Trophoblast cell (in vitro differentiated cells and primary cell): ENCODE measurements at regions not wholly inside any gene's neighbourhood (a gene's known extent, or its start where the extent isn't known, plus 50 kb on each side); places are given as distances from the start of the nearest gene placed in this dataset.
A peak's percentile ranks its signal among the peaks of the same experiment; 100 is the strongest.

Experiments
- DNase-seq, 2 donors: peaks; one replicate each; pipeline ENCODE4 v3.0.0-alpha.2; 2016
- H2AFZ ChIP-seq: 2 replicates; pipeline ENCODE4 v1.6.1; 2013; ENCODE audit warnings: low read length, moderate library complexity, mild to moderate bottlenecking; ENCODE audit not compliant: insufficient read depth, poor library complexity
- H2AK5ac ChIP-seq: 2 replicates; pipeline ENCODE4 v1.6.1; 2013; ENCODE audit warnings: mild to moderate bottlenecking, low read length
- H2BK120ac ChIP-seq: 2 replicates; pipeline ENCODE4 v1.6.1; 2013; ENCODE audit warnings: low read length, mild to moderate bottlenecking, moderate library complexity; ENCODE audit not compliant: insufficient read depth, poor library complexity
- H2BK12ac ChIP-seq: 2 replicates; pipeline ENCODE4 v1.6.1; 2013; ENCODE audit warnings: mild to moderate bottlenecking, low read length, moderate library complexity
- H2BK5ac ChIP-seq: 2 replicates; pipeline ENCODE4 v1.6.1; 2013; ENCODE audit warnings: low read length, low read depth, moderate library complexity, mild to moderate bottlenecking; ENCODE audit not compliant: poor library complexity
- H3K14ac ChIP-seq: 2 replicates; pipeline ENCODE4 v1.6.1; 2013; ENCODE audit warnings: mild to moderate bottlenecking, low read length
- H3K18ac ChIP-seq: 2 replicates; pipeline ENCODE4 v1.6.1; 2013; ENCODE audit warnings: mild to moderate bottlenecking, low read length
- H3K23ac ChIP-seq: 2 replicates; pipeline ENCODE4 v1.6.1; 2013; ENCODE audit warnings: low read length
- H3K27ac ChIP-seq: 2 replicates; pipeline ENCODE4 v1.5.1; 2013; ENCODE audit warnings: low read depth, mild to moderate bottlenecking, inconsistent platforms, low read length, moderate library complexity
- H3K27me3 ChIP-seq: 2 replicates; pipeline ENCODE4 v1.6.1; 2013; ENCODE audit warnings: inconsistent platforms, mild to moderate bottlenecking, low read length, moderate library complexity; ENCODE audit not compliant: insufficient read depth
- H3K36me3 ChIP-seq, 2 experiments: 1 replicate in 1 of 2; 2 replicates in 1 of 2; pipeline ENCODE4 v1.6.1; 2013; ENCODE audit warnings: low read length in 2 of 2, mild to moderate bottlenecking in 2 of 2, moderate library complexity in 1 of 2; ENCODE audit not compliant: insufficient read depth in 2 of 2, control insufficient read depth in 1 of 2
- H3K4ac ChIP-seq: 2 replicates; pipeline ENCODE4 v1.6.1; 2013; ENCODE audit warnings: low read depth, mild to moderate bottlenecking, low read length, moderate library complexity
- H3K4me1 ChIP-seq, 2 experiments: 1 replicate in 1 of 2; 2 replicates in 1 of 2; pipeline ENCODE4 v1.6.1; 2013; ENCODE audit warnings: low read length in 2 of 2, mild to moderate bottlenecking in 2 of 2, moderate library complexity in 1 of 2; ENCODE audit not compliant: insufficient read depth in 2 of 2, control insufficient read depth in 1 of 2
- H3K4me2 ChIP-seq: 2 replicates; pipeline ENCODE4 v1.6.1; 2013; ENCODE audit warnings: inconsistent platforms, mild to moderate bottlenecking, low read length, moderate library complexity
- H3K4me3 ChIP-seq: 2 replicates; pipeline ENCODE4 v1.5.1; 2013; ENCODE audit warnings: mild to moderate bottlenecking, low read depth, low read length, inconsistent platforms
- H3K79me1 ChIP-seq: one replicate; pipeline ENCODE4 v1.6.1; 2013; ENCODE audit warnings: low read length
- H3K79me2 ChIP-seq: 2 replicates; pipeline ENCODE4 v1.6.1; 2013; ENCODE audit warnings: low read length, mild to moderate bottlenecking; ENCODE audit not compliant: control insufficient read depth, insufficient read depth, poor library complexity
- H3K9ac ChIP-seq: 2 replicates; pipeline ENCODE4 v1.6.1; 2013; ENCODE audit warnings: mild to moderate bottlenecking, low read length
- H3K9me3 ChIP-seq: 2 replicates; pipeline ENCODE4 v1.6.1; 2013; ENCODE audit warnings: low read depth, mild to moderate bottlenecking, control low read depth, inconsistent platforms, low read length; ENCODE audit not compliant: insufficient read depth
- H4K12ac ChIP-seq: 2 replicates; pipeline ENCODE4 v1.6.1; 2013; ENCODE audit warnings: low read depth, mild to moderate bottlenecking, low read length, moderate library complexity
- H4K8ac ChIP-seq: 2 replicates; pipeline ENCODE4 v1.6.1; 2013; ENCODE audit warnings: low read depth, mild to moderate bottlenecking, low read length, moderate library complexity
- H4K91ac ChIP-seq: one replicate; pipeline ENCODE4 v1.6.1; 2013; ENCODE audit warnings: low read depth, mild to moderate bottlenecking, low read length, moderate library complexity
- WGBS: extraction: QIAGEN DNeasy Blood & Tissue Kit; methylation state at CpG from one replicate; pipeline ENCODE4 v1.1.7; 2013; ENCODE audit warnings: missing lambda C conversion rate; ENCODE audit not compliant: insufficient read length, insufficient coverage; ENCODE audit errors: extremely low coverage; 5-methylcytosine and 5-hydroxymethylcytosine counted together

- no peaks in the 10 kb centered on the region for H3K79me1 ChIP-seq
- H3K4me1 ChIP-seq = no peaks in the 10 kb centered on the region
- H3K9me3 ChIP-seq = no peaks in the 10 kb centered on the region
- no peak overlapping the region for H3K14ac ChIP-seq
- no peak overlapping the region for H3K18ac ChIP-seq
- H2AK5ac ChIP-seq = no peak overlapping the region
- H2AFZ ChIP-seq = no peak overlapping the region
- H4K91ac ChIP-seq = no peak overlapping the region
- H2BK5ac ChIP-seq = no peak overlapping the region
- H3K36me3 ChIP-seq = no peaks in the 10 kb centered on the region
- H3K4me3 ChIP-seq = no peak overlapping the region
- no peak overlapping the region for H3K23ac ChIP-seq
- H3K4ac ChIP-seq = no peak overlapping the region
- H2BK120ac ChIP-seq = no peak overlapping the region
- DNase-seq = no peak
- no peak overlapping the region for H4K12ac ChIP-seq
- WGBS = no CpG with 5 or more reads among the region's 2 CpGs
- H3K79me2 ChIP-seq = no peaks in the 10 kb centered on the region
- no peak overlapping the region for H3K27ac ChIP-seq
- no peak overlapping the region for H4K8ac ChIP-seq
- no peak overlapping the region for H3K9ac ChIP-seq
- H2BK12ac ChIP-seq = no peak overlapping the region
- no peak overlapping the region for H3K4me2 ChIP-seq
- no peaks in the 10 kb centered on the region for H3K27me3 ChIP-seq
Observed at GRCh38 chr17:13160790-13161189, 143.0 kb upstream of the ELAC2 start.

- H4K8ac ChIP-seq = no peak overlapping the region
Observed at GRCh38 chr17:13160296-13160695, 142.5 kb upstream of the ELAC2 start.

GRCh38 chr17:13158494-13159240 lies 140.8 kb upstream of the ELAC2 start:
- H3K27me3 ChIP-seq = no peaks in the 10 kb centered on the region
- no peak overlapping the region for H2BK12ac ChIP-seq
- no peak overlapping the region for H2BK5ac ChIP-seq
- H4K12ac ChIP-seq = no peak overlapping the region
- no peak overlapping the region for H3K4me3 ChIP-seq
- no peak overlapping the region for H3K27ac ChIP-seq
- no peak overlapping the region for H3K4me2 ChIP-seq
- H4K91ac ChIP-seq = no peak overlapping the region
- no peak overlapping the region for H3K4ac ChIP-seq
- H3K79me1 ChIP-seq = no peaks in the 10 kb centered on the region
- DNase-seq = peak; percentile 61 to 81
- no peak overlapping the region for H3K9ac ChIP-seq
- no peak overlapping the region for H4K8ac ChIP-seq
- no peak overlapping the region for H2BK120ac ChIP-seq
- H3K18ac ChIP-seq = no peak overlapping the region
- H3K79me2 ChIP-seq = no peaks in the 10 kb centered on the region
- H3K14ac ChIP-seq = no peak overlapping the region
- no peaks in the 10 kb centered on the region for H3K9me3 ChIP-seq
- no peak overlapping the region for H2AK5ac ChIP-seq
- WGBS = no CpG with 5 or more reads among the region's 2 CpGs
- H3K4me1 ChIP-seq = no peaks in the 10 kb centered on the region
- H3K23ac ChIP-seq = no peak overlapping the region
- H2AFZ ChIP-seq = no peak overlapping the region
- no peaks in the 10 kb centered on the region for H3K36me3 ChIP-seq

More at GRCh38 chr17:13160296-13160695, 142.5 kb upstream of the ELAC2 start:
- Histone ChIP-seq H3K79me2 (no peaks in the 10 kb centered on the region), H3K14ac (no peak overlapping the region), H4K91ac (no peak overlapping the region), H3K36me3 (no peaks in the 10 kb centered on the region), H3K27ac (no peak overlapping the region), H2BK120ac (no peak overlapping the region), H3K4me3 (no peak overlapping the region), H3K27me3 (no peaks in the 10 kb centered on the region), H3K9me3 (no peaks in the 10 kb centered on the region), H3K4me1 (no peaks in the 10 kb centered on the region), H3K4me2 (no peak overlapping the region), H2AFZ (no peak overlapping the region), H3K79me1 (no peaks in the 10 kb centered on the region), H2BK5ac (no peak overlapping the region), H3K18ac (no peak overlapping the region), H3K4ac (no peak overlapping the region), H3K23ac (no peak overlapping the region), H3K9ac (no peak overlapping the region), H4K12ac (no peak overlapping the region), H2BK12ac (no peak overlapping the region), H2AK5ac (no peak overlapping the region)
- DNase-seq = peak; percentile 90 to 98
- WGBS = no CpG with 5 or more reads among the region's 3 CpGs

GRCh38 chr17:13157656-13158055 lies 139.8 kb upstream of the ELAC2 start:
- Histone ChIP-seq H2AFZ (no peak overlapping the region), H3K4me2 (no peak overlapping the region), H3K36me3 (no peaks in the 10 kb centered on the region), H2BK120ac (no peak overlapping the region), H3K27me3 (no peaks in the 10 kb centered on the region), H4K8ac (no peak overlapping the region), H3K79me1 (no peaks in the 10 kb centered on the region), H3K4me1 (no peaks in the 10 kb centered on the region), H4K91ac (no peak overlapping the region), H3K9me3 (no peaks in the 10 kb centered on the region), H3K4me3 (no peak overlapping the region), H3K79me2 (no peaks in the 10 kb centered on the region), H4K12ac (no peak overlapping the region), H3K27ac (no peak overlapping the region), H3K4ac (no peak overlapping the region), H2BK12ac (no peak overlapping the region), H3K9ac (no peak overlapping the region), H3K18ac (no peak overlapping the region), H3K23ac (no peak overlapping the region), H2BK5ac (no peak overlapping the region), H2AK5ac (no peak overlapping the region), H3K14ac (no peak overlapping the region)
- no CpG with 5 or more reads among the region's 5 CpGs for WGBS
- DNase-seq = peak; percentile 55 to 68
